ENCODE measurements at regions not wholly inside any gene's neighbourhood (a gene's known extent, or its start where the extent isn't known, plus 50 kb on each side); places are given as distances from the start of the nearest gene placed in this dataset.

DNA sequence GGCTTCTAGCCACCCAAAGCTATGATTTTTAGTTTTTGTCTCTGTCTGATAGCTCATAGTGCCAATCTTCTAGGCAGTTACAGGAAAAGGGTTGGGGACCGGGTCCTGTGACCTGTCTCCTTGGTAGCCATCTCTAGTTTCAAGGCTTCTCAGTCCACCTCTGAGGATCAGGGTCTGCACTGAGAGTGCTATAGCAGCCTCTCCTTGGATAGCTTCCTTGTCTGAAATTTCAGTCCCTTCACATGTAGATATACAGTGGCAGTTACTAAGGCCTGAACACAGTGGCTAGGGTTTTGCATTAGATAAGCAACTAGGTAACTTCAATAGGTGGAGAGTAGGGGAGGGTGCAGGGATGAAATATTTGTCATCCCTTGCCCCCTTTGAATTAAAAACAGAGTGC lies 321.3 kb downstream of the SEMA3D start:
- TF ChIP-seq, protein P1, sequence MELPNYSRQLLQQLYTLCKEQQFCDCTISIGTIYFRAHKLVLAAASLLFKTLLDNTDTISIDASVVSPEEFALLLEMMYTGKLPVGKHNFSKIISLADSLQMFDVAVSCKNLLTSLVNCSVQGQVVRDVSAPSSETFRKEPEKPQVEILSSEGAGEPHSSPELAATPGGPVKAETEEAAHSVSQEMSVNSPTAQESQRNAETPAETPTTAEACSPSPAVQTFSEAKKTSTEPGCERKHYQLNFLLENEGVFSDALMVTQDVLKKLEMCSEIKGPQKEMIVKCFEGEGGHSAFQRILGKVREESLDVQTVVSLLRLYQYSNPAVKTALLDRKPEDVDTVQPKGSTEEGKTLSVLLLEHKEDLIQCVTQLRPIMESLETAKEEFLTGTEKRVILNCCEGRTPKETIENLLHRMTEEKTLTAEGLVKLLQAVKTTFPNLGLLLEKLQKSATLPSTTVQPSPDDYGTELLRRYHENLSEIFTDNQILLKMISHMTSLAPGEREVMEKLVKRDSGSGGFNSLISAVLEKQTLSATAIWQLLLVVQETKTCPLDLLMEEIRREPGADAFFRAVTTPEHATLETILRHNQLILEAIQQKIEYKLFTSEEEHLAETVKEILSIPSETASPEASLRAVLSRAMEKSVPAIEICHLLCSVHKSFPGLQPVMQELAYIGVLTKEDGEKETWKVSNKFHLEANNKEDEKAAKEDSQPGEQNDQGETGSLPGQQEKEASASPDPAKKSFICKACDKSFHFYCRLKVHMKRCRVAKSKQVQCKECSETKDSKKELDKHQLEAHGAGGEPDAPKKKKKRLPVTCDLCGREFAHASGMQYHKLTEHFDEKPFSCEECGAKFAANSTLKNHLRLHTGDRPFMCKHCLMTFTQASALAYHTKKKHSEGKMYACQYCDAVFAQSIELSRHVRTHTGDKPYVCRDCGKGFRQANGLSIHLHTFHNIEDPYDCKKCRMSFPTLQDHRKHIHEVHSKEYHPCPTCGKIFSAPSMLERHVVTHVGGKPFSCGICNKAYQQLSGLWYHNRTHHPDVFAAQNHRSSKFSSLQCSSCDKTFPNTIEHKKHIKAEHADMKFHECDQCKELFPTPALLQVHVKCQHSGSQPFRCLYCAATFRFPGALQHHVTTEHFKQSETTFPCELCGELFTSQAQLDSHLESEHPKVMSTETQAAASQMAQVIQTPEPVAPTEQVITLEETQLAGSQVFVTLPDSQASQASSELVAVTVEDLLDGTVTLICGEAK (IDR thresholded peaks at IDR 0.05; ENCODE audit: borderline replicate concordance): no peak
- no peak for TF ChIP-seq SUZ12 (IDR thresholded peaks at IDR 0.05; ENCODE audit: unreplicated experiment)

Data from GM12878 (cell line).